ENCODE measurements at regions not wholly inside any gene's neighbourhood (a gene's known extent, or its start where the extent isn't known, plus 50 kb on each side); places are given as distances from the start of the nearest gene placed in this dataset.
"Not testable (repeated sequence)": the region's sequence is repeated elsewhere in the genome, so short reads cannot be mapped to it uniquely, and the experiment has no call there.

- DNase-seq (ENCODE audit: low read depth in 2 of 2), result no peak
These were observed 455.1 kb upstream of the B3GAT1 start for GRCh38 chr11:134866981-134867675.

- DNase-seq (ENCODE audit: low read depth in 2 of 2), result no peak
These were observed 454.2 kb upstream of the B3GAT1 start for GRCh38 chr11:134866215-134866614.

GRCh38 chr11:134864968-134865305 is 452.9 kb upstream of the B3GAT1 start:
- DNase-seq (ENCODE audit: low read depth in 2 of 2), result no peak

GRCh38 chr11:134864233-134864967 is 452.4 kb upstream of the B3GAT1 start:
- no peak for DNase-seq (ENCODE audit: low read depth in 2 of 2)

- DNase-seq (ENCODE audit: low read depth in 2 of 2), result no peak
These were observed 451.3 kb upstream of the B3GAT1 start for GRCh38 chr11:134863294-134863693.

- DNase-seq (ENCODE audit: low read depth in 2 of 2), result no peak
These were observed 450.6 kb upstream of the B3GAT1 start for GRCh38 chr11:134862587-134863195.

- no peak for DNase-seq (ENCODE audit: low read depth in 2 of 2)
These were observed 450.1 kb upstream of the B3GAT1 start for GRCh38 chr11:134862105-134862502.

- DNase-seq (ENCODE audit: low read depth in 2 of 2), result no peak
These were observed 449.6 kb upstream of the B3GAT1 start for GRCh38 chr11:134861490-134862104.

- DNase-seq (ENCODE audit: low read depth in 2 of 2), result no peak
These were observed 446.9 kb upstream of the B3GAT1 start for GRCh38 chr11:134858783-134859480.

GRCh38 chr11:134857035-134857434 is 445.0 kb upstream of the B3GAT1 start:
- no peak for DNase-seq (ENCODE audit: low read depth in 2 of 2)

- no peak for DNase-seq (ENCODE audit: low read depth in 2 of 2)
These were observed 444.3 kb upstream of the B3GAT1 start for GRCh38 chr11:134856056-134856971.

GRCh38 chr11:134853992-134854991 is 442.2 kb upstream of the B3GAT1 start:
- no peak for DNase-seq (ENCODE audit: low read depth in 2 of 2)

GRCh38 chr11:134851503-134852224 is 439.6 kb upstream of the B3GAT1 start:
- DNase-seq (ENCODE audit: low read depth in 2 of 2), result not testable (repeated sequence)

GRCh38 chr11:134850566-134850965 is 438.5 kb upstream of the B3GAT1 start:
- DNase-seq (ENCODE audit: low read depth in 2 of 2), result no peak

- DNase-seq (ENCODE audit: low read depth in 2 of 2), result no peak
These were observed 437.8 kb upstream of the B3GAT1 start for GRCh38 chr11:134849833-134850232.

- DNase-seq (ENCODE audit: low read depth in 2 of 2), result no peak
These were observed 435.2 kb upstream of the B3GAT1 start for GRCh38 chr11:134847083-134847715.

- no peak for DNase-seq (ENCODE audit: low read depth in 2 of 2)
These were observed 434.5 kb upstream of the B3GAT1 start for GRCh38 chr11:134846328-134847082.

Data from stimulated activated CD8-positive, alpha-beta memory T cell treated with anti-CD3 and anti-CD28 coated beads, Interleukin-2, amount 100 ng/mL, for 1 hour (primary cell).